Adrenal gland (tissue), 9 donors: ENCODE measurements at regions not wholly inside any gene's neighbourhood (a gene's known extent, or its start where the extent isn't known, plus 50 kb on each side); places are given as distances from the start of the nearest gene placed in this dataset.
"Not testable (repeated sequence)": the region's sequence is repeated elsewhere in the genome, so short reads cannot be mapped to it uniquely, and the experiment has no call there.

Experiments
- DNase-seq, 7 donors: peaks; one replicate each; pipeline ENCODE4 v3.0.0-alpha.2; 2019 to 2020
- H3K27ac ChIP-seq, 5 donors: fragments of 200-600 bp; sonication (generic) in 4 of 5; 1 replicate in 3 of 5; 2 replicates in 2 of 5; pipeline versions ENCODE4 v1.5.1 to v1.8.0; 2016 to 2020; ENCODE audit warnings: mild to moderate bottlenecking in 1 of 5
- H3K27me3 ChIP-seq: fragments of 200-600 bp; 2 replicates; pipeline ENCODE4 v1.8.0; 2021
- H3K36me3 ChIP-seq, 2 donors: fragments of 200-600 bp; replicated peaks in 1 of 2; 1 replicate in 1 of 2; 2 replicates in 1 of 2; pipeline versions ENCODE4 v1.5.1 to v1.8.0; 2018 to 2022
- H3K4me1 ChIP-seq, 2 donors: fragments of 200-600 bp; replicated peaks in 1 of 2; 1 replicate in 1 of 2; 2 replicates in 1 of 2; pipeline versions ENCODE4 v1.5.1 to v1.8.0; 2018 to 2021
- H3K4me3 ChIP-seq, 4 donors: fragments of 200-600 bp; sonication (generic) in 3 of 4; one replicate each; pipeline ENCODE4 v1.5.1; 2016 to 2018
- H3K9me3 ChIP-seq, 3 donors: fragments of 200-600 bp; sonication (generic) in 1 of 3; replicated peaks in 1 of 3; 1 replicate in 2 of 3; 2 replicates in 1 of 3; pipeline versions ENCODE4 v1.5.1 to v1.8.0; 2016 to 2021
- CTCF ChIP-seq, 6 experiments: fragments of 450-650 bp in 4 of 6; fragments of 200-600 bp in 2 of 6; sonication (generic) in 1 of 6; IDR thresholded peaks; 1 replicate in 5 of 6; 2 replicates in 1 of 6; pipeline versions ENCODE4 v1.5.1 to v1.8.0; 2016 to 2021; ENCODE audit warnings: antibody characterized with exemption in 6 of 6, mild to moderate bottlenecking in 2 of 6, moderate library complexity in 1 of 6
- POLR2A ChIP-seq, 2 donors: fragments of 450-650 bp; IDR thresholded peaks; one replicate each; pipeline ENCODE4 v1.6.1; 2017; ENCODE audit warnings: antibody characterized with exemption in 2 of 2, mild to moderate bottlenecking in 2 of 2, moderate library complexity in 1 of 2
- WGBS, 4 donors: extraction: QIAGEN DNeasy Blood & Tissue Kit in 2 of 4; methylation state at CpG; one replicate each; pipeline versions ENCODE4 v1.1.5 to v1.1.7; 2013 to 2017; 5-methylcytosine and 5-hydroxymethylcytosine counted together
- intact Hi-C, 2 donors: fragments of 100-400 bp; cut with DNase I; formaldehyde crosslinking; loops; one replicate each; pipeline versions ENCODE4 v1.14.1 to v1.15.0; 2022 to 2023
- donor health status: healthy with polysubstance abuse.
- donor health status: Bipolar disorder and iron deficiency.
- donor health status: DM: yes; HTN: yes; CAD: no.
- donor health status: DM: no; HTN: no; CAD: no.
- donor health status: DM: no; HTN: no; CAD: no.

GRCh38 chr4:181021213-181021612, 1222.0 kb upstream of the TENM3 start:
- intact Hi-C loops = no loop called here
- no peaks in the 10 kb centered on the region for H3K36me3 ChIP-seq
- H3K27ac ChIP-seq = no peak overlapping the region
- no peaks in the 10 kb centered on the region for H3K9me3 ChIP-seq
- H3K4me1 ChIP-seq = no peaks in the 10 kb centered on the region
- DNase-seq = no peak
- 81 to 95% (median 91%) methylated on average over 1 of the region's 1 CpG for WGBS, 4 donors
- TF ChIP-seq CTCF (IDR thresholded peaks at IDR 0.05) (no peak), POLR2A (IDR thresholded peaks at IDR 0.05) (no peak)
- H3K4me3 ChIP-seq = no peak overlapping the region
- H3K27me3 ChIP-seq = no peaks in the 10 kb centered on the region

- H3K4me1 ChIP-seq, H3K36me3 ChIP-seq, intact Hi-C loops, H3K4me3 ChIP-seq, H3K9me3 ChIP-seq, H3K27me3 ChIP-seq: not testable (repeated sequence)
- peak overlapping the region in 3 of 5 donors; percentile 23 to 67 (median 46) for H3K27ac ChIP-seq
- WGBS, 4 donors = 42 to 53% (median 46%) methylated on average over 14 of the region's 14 CpGs
- DNase-seq = peak; percentile 87 to 95 (median 93)
Measured at GRCh38 chr4:181030135-181030921, 1212.9 kb upstream of the TENM3 start.

GRCh38 chr4:181030961-181031360, 1212.2 kb upstream of the TENM3 start:
- H3K4me1 ChIP-seq = peaks cover 0 to 5% of the 10 kb centered on the region in 2 donors
- WGBS, 4 donors = 45 to 57% (median 52%) methylated on average over 7 of the region's 7 CpGs
- no peaks in the 10 kb centered on the region for H3K27me3 ChIP-seq
- TF ChIP-seq CTCF (IDR thresholded peaks at IDR 0.05) = no peak
- TF ChIP-seq POLR2A (IDR thresholded peaks at IDR 0.05) = no peak
- no peak for DNase-seq
- H3K36me3 ChIP-seq = no peaks in the 10 kb centered on the region
- no peaks in the 10 kb centered on the region for H3K9me3 ChIP-seq
- intact Hi-C loops = no loop called here
- peak overlapping the region in 3 of 5 donors; percentile 46 to 67 (median 66) for H3K27ac ChIP-seq
- H3K4me3 ChIP-seq = no peak overlapping the region

GRCh38 chr4:181043486-181043885, 1199.7 kb upstream of the TENM3 start:
- no peak for DNase-seq
- intact Hi-C loops = no loop called here
- no peaks in the 10 kb centered on the region for H3K9me3 ChIP-seq
- H3K36me3 ChIP-seq = no peaks in the 10 kb centered on the region
- 89 to 93% (median 91%) methylated on average over 4 of the region's 4 CpGs for WGBS, 4 donors
- H3K4me1 ChIP-seq = no peaks in the 10 kb centered on the region
- TF ChIP-seq POLR2A (IDR thresholded peaks at IDR 0.05) = no peak
- no peak for TF ChIP-seq CTCF (IDR thresholded peaks at IDR 0.05)
- H3K4me3 ChIP-seq = no peak overlapping the region
- H3K27me3 ChIP-seq = no peaks in the 10 kb centered on the region
- H3K27ac ChIP-seq = no peak overlapping the region

GRCh38 chr4:181046809-181047208, 1196.4 kb upstream of the TENM3 start:
- Histone ChIP-seq H3K27ac (no peak overlapping the region), H3K9me3 (no peaks in the 10 kb centered on the region), H3K27me3 (no peaks in the 10 kb centered on the region), H3K4me3 (no peak overlapping the region), H3K36me3 (no peaks in the 10 kb centered on the region), H3K4me1 (no peaks in the 10 kb centered on the region)
- TF ChIP-seq POLR2A (IDR thresholded peaks at IDR 0.05) (no peak), CTCF (IDR thresholded peaks at IDR 0.05) (no peak)
- WGBS, 4 donors = 87 to 98% (median 90%) methylated on average over 8 to 9 of the region's 9 CpGs
- intact Hi-C loops = no loop called here
- DNase-seq = no peak
